C4-2B (cell line): ENCODE measurements at regions not wholly inside any gene's neighbourhood (a gene's known extent, or its start where the extent isn't known, plus 50 kb on each side); places are given as distances from the start of the nearest gene placed in this dataset.
"Not testable (repeated sequence)": the region's sequence is repeated elsewhere in the genome, so short reads cannot be mapped to it uniquely, and the experiment has no call there.

Source experiments
- CTCF ChIP-seq: fragments of 450-650 bp; conservative IDR thresholded peaks from 2 replicates; pipeline ENCODE4 v1.5.1; 2017; ENCODE audit warnings: mild to moderate bottlenecking
- ZFX ChIP-seq: fragments of 450-650 bp; IDR thresholded peaks from 2 replicates; pipeline ENCODE4 v1.6.1; 2017

- not testable (repeated sequence) for TF ChIP-seq CTCF, ZFX
Observed at GRCh38 chr7:55743454-55743717, 119.2 kb downstream of the SEPTIN14 start.
